Keratinocyte (primary cell): ENCODE measurements at regions not wholly inside any gene's neighbourhood (a gene's known extent, or its start where the extent isn't known, plus 50 kb on each side); places are given as distances from the start of the nearest gene placed in this dataset.

Experiments
- DNase-seq: peaks from one replicate; pipeline ENCODE4 v3.0.0-alpha.2; 2011; ENCODE audit warnings: low read depth, missing footprints, low spot score
- FAIRE-seq: peaks from 2 replicates; lab custom pipeline; 2011; peaks lifted over from hg19 to GRCh38; lab: Jason Lieb, UNC
- H2AFZ ChIP-seq: 2 replicates; pipeline ENCODE4 v1.6.0; 2012; ENCODE audit warnings: low read length, control low read depth, inconsistent platforms; ENCODE audit not compliant: control insufficient read depth
- H3K27ac ChIP-seq: 2 replicates; pipeline ENCODE4 v1.5.1; 2011; ENCODE audit warnings: low read length; ENCODE audit not compliant: control insufficient read depth, insufficient read depth
- H3K27me3 ChIP-seq: 3 replicates; pipeline ENCODE4 v1.6.0; 2011; ENCODE audit warnings: low read length; ENCODE audit not compliant: control insufficient read depth, insufficient read depth; ENCODE audit errors: extremely low read depth
- H3K36me3 ChIP-seq, 2 experiments: 2 replicates in 1 of 2; 3 replicates in 1 of 2; pipeline ENCODE4 v1.5.1; 2011; ENCODE audit warnings: low read length in 2 of 2, mild to moderate bottlenecking in 1 of 2; ENCODE audit not compliant: control insufficient read depth in 2 of 2, insufficient read depth in 2 of 2; ENCODE audit errors: extremely low read depth in 1 of 2
- H3K4me1 ChIP-seq: 3 replicates; pipeline ENCODE4 v1.5.1; 2011; ENCODE audit warnings: low read length; ENCODE audit not compliant: control insufficient read depth, insufficient read depth; ENCODE audit errors: extremely low read depth
- H3K4me2 ChIP-seq: 3 replicates; pipeline ENCODE4 v1.6.0; 2011; ENCODE audit warnings: low read depth, low read length; ENCODE audit not compliant: control insufficient read depth, insufficient read depth; ENCODE audit errors: extremely low read depth
- H3K4me3 ChIP-seq, 3 experiments: fragments of 200-600 bp in 1 of 3; sonication (generic) in 1 of 3; 2 replicates in 2 of 3; 3 replicates in 1 of 3; pipeline ENCODE4 v1.5.1; 2011 to 2016; ENCODE audit warnings: low read length in 3 of 3, mild to moderate bottlenecking in 3 of 3, control low read depth in 2 of 3, inconsistent platforms in 1 of 3, low read depth in 1 of 3, mixed read lengths in 1 of 3, mixed run types in 1 of 3, moderate library complexity in 1 of 3; ENCODE audit not compliant: control insufficient read depth in 2 of 3, insufficient read depth in 2 of 3; ENCODE audit errors: extremely low read depth in 1 of 3
- H3K79me2 ChIP-seq: 2 replicates; pipeline ENCODE4 v1.6.0; 2012; ENCODE audit warnings: low read length; ENCODE audit not compliant: control insufficient read depth, insufficient read depth
- H3K9ac ChIP-seq: 3 replicates; pipeline ENCODE4 v1.6.0; 2011; ENCODE audit warnings: low read length; ENCODE audit not compliant: control insufficient read depth, insufficient read depth; ENCODE audit errors: extremely low read depth
- H3K9me1 ChIP-seq: 3 replicates; pipeline ENCODE4 v1.6.0; 2011; ENCODE audit warnings: low read length; ENCODE audit not compliant: control insufficient read depth, insufficient read depth; ENCODE audit errors: extremely low read depth
- H3K9me3 ChIP-seq: 2 replicates; pipeline ENCODE4 v1.5.1; 2012; ENCODE audit warnings: low read depth, low read length; ENCODE audit not compliant: control insufficient read depth
- H4K20me1 ChIP-seq: 3 replicates; pipeline ENCODE4 v1.6.0; 2011; ENCODE audit warnings: low read length; ENCODE audit not compliant: control insufficient read depth, insufficient read depth; ENCODE audit errors: extremely low read depth
- CTCF ChIP-seq, 3 experiments: IDR thresholded peaks in 1 of 3; conservative IDR thresholded peaks in 1 of 3; optimal IDR thresholded peaks in 1 of 3; 2 replicates in 2 of 3; 3 replicates in 1 of 3; pipeline versions ENCODE3 to v1.5.1; 2011; ENCODE audit warnings: low read length in 3 of 3, mild to moderate bottlenecking in 3 of 3, moderate library complexity in 2 of 3, control low read depth in 1 of 3, inconsistent platforms in 1 of 3; ENCODE audit not compliant: insufficient read depth in 2 of 3; ENCODE audit errors: extremely low read depth in 1 of 3
- EZH2 ChIP-seq: IDR thresholded peaks from one replicate; pipeline ENCODE4 v1.6.1; 2012; ENCODE audit warnings: inconsistent platforms, mild to moderate bottlenecking, low read length, moderate library complexity
- dilution Hi-C: fragments of 300-500 bp; cut with MboI; formaldehyde crosslinking; loops from one replicate; pipeline ENCODE4 v1.7.0; 2020; ENCODE audit warnings: low sequenced_read_pairs; ENCODE audit not compliant: extremely low pct_ligation_motif_present

GRCh38 chr13:18949489-18949761 is 232.2 kb downstream of the TUBA3C start:
- Histone ChIP-seq H3K27ac (no peak overlapping the region), H3K27me3 (no peaks in the 10 kb centered on the region), H3K4me2 (no peak overlapping the region), H3K9ac (no peak overlapping the region), H3K36me3 (no peaks in the 10 kb centered on the region), H3K79me2 (no peaks in the 10 kb centered on the region), H2AFZ (no peak overlapping the region), H3K4me3 (no peak overlapping the region), H3K4me1 (no peaks in the 10 kb centered on the region), H4K20me1 (no peaks in the 10 kb centered on the region), H3K9me1 (no peaks in the 10 kb centered on the region), H3K9me3 (peaks cover 11% of the 10 kb centered on the region)
- DNase-seq (no peak), FAIRE-seq (no peak)
- TF ChIP-seq EZH2 (no peak), CTCF (optimal IDR thresholded peaks at IDR 0.05 in 1 of 3, IDR thresholded peaks at IDR 0.05 in 1 of 3, conservative IDR thresholded peaks at IDR 0.05 in 1 of 3; ENCODE audit: extremely low read depth in 1 of 3, insufficient read depth in 2 of 3, low read length in 3 of 3) (no peak)
- dilution Hi-C loops = no loop called here

- Histone ChIP-seq H3K4me2 (no peak overlapping the region), H3K27me3 (no peaks in the 10 kb centered on the region), H3K79me2 (no peaks in the 10 kb centered on the region), H4K20me1 (no peaks in the 10 kb centered on the region), H3K9me3 (peaks cover 11% of the 10 kb centered on the region), H3K9me1 (no peaks in the 10 kb centered on the region), H2AFZ (no peak overlapping the region), H3K9ac (no peak overlapping the region), H3K36me3 (no peaks in the 10 kb centered on the region), H3K27ac (no peak overlapping the region), H3K4me1 (no peaks in the 10 kb centered on the region), H3K4me3 (no peak overlapping the region)
- DNase-seq = no peak
- no peak for FAIRE-seq
- dilution Hi-C loops = no loop called here
- no peak for TF ChIP-seq EZH2
- no peak for TF ChIP-seq CTCF (optimal IDR thresholded peaks at IDR 0.05 in 1 of 3, IDR thresholded peaks at IDR 0.05 in 1 of 3, conservative IDR thresholded peaks at IDR 0.05 in 1 of 3; ENCODE audit: extremely low read depth in 1 of 3, insufficient read depth in 2 of 3, low read length in 3 of 3)
Measured at GRCh38 chr13:18948664-18949488, 232.7 kb downstream of the TUBA3C start.
